ENCODE measurements at regions not wholly inside any gene's neighbourhood (a gene's known extent, or its start where the extent isn't known, plus 50 kb on each side); places are given as distances from the start of the nearest gene placed in this dataset.
A peak's percentile ranks its signal among the peaks of the same experiment; 100 is the strongest.

GRCh38 chr2:12407160-12407559, 309.6 kb upstream of the TRIB2 start:
- peaks cover 0 to 8% (median 3%) of the 10 kb centered on the region in 4 donors for H3K9me3 ChIP-seq (ENCODE audit: control insufficient read depth in 4 of 4, insufficient read depth in 3 of 4, low read length in 3 of 4)
- no peak for TF ChIP-seq CTCF (IDR thresholded peaks at IDR 0.05; ENCODE audit: control extremely low read depth, extremely low read depth)
- no peaks in the 10 kb centered on the region for H3K27me3 ChIP-seq (ENCODE audit: control insufficient read depth in 3 of 3, insufficient read depth in 3 of 3, low read length in 2 of 3)
- no peaks in the 10 kb centered on the region for H3K36me3 ChIP-seq (ENCODE audit: control insufficient read depth in 4 of 4, insufficient read depth in 4 of 4, low read length in 4 of 4)
- no peaks in the 10 kb centered on the region for H3K4me1 ChIP-seq (ENCODE audit: control insufficient read depth in 5 of 5, insufficient read depth in 5 of 5, low read length in 5 of 5)
- WGBS, 2 donors = 92 to 93% methylated on average over 5 of the region's 5 CpGs
- DNase-seq (no peak), ATAC-seq (ENCODE audit: insufficient read depth, low FRiP score) (no peak)
- H3K27ac ChIP-seq (ENCODE audit: low read depth in 1 of 2, low read length in 1 of 2) = no peak overlapping the region
- no peak overlapping the region for H3K9ac ChIP-seq (ENCODE audit: insufficient read depth in 1 of 2, low read length in 2 of 2)
- no peak overlapping the region for H3K4me3 ChIP-seq

DNA sequence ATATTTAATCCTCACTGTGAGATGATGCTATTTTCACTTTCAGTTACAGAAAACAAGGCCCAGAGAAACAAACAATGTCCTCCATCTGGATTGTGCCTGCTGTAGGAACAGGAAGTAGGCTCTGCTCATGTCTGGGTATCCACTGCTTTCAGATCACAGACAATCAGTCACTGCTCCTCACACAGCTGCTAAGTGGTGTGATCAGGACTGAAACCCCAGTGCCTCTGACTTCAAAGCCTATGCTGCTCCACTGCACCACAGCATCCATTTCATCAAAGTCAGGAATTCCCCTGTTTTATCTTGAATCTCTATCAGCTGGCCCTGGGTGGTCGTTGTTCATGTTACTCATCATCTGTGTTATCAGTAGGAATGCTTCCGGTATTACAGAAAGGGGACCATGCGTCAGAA, 303.8 kb upstream of the TRIB2 start:
- peak; percentile 42 to 79 (median 67) for DNase-seq
- Histone ChIP-seq H3K9me3 (ENCODE audit: control insufficient read depth in 4 of 4, insufficient read depth in 3 of 4, low read length in 3 of 4) (peaks cover 0 to 8% (median 3%) of the 10 kb centered on the region in 4 donors), H3K4me1 (ENCODE audit: control insufficient read depth in 5 of 5, insufficient read depth in 5 of 5, low read length in 5 of 5) (peaks cover 0 to 10% (median 0%) of the 10 kb centered on the region in 5 donors), H3K4me3 (no peak overlapping the region), H3K27me3 (ENCODE audit: control insufficient read depth in 3 of 3, insufficient read depth in 3 of 3, low read length in 2 of 3) (no peaks in the 10 kb centered on the region), H3K9ac (ENCODE audit: insufficient read depth in 1 of 2, low read length in 2 of 2) (no peak overlapping the region), H3K36me3 (ENCODE audit: control insufficient read depth in 4 of 4, insufficient read depth in 4 of 4, low read length in 4 of 4) (no peaks in the 10 kb centered on the region), H3K27ac (ENCODE audit: low read depth in 1 of 2, low read length in 1 of 2) (no peak overlapping the region)
- no peak for TF ChIP-seq CTCF (IDR thresholded peaks at IDR 0.05; ENCODE audit: control extremely low read depth, extremely low read depth)
- WGBS, 2 donors = 50 to 74% methylated on average over 3 of the region's 3 CpGs
- no peak for ATAC-seq (ENCODE audit: insufficient read depth, low FRiP score)

- H3K9ac ChIP-seq (ENCODE audit: insufficient read depth in 1 of 2, low read length in 2 of 2) = no peak overlapping the region
- no peak for TF ChIP-seq CTCF (IDR thresholded peaks at IDR 0.05; ENCODE audit: control extremely low read depth, extremely low read depth)
- WGBS, 2 donors = 94 to 97% methylated on average over 3 of the region's 3 CpGs
- H3K27ac ChIP-seq (ENCODE audit: low read depth in 1 of 2, low read length in 1 of 2) = no peak overlapping the region
- no peak for ATAC-seq (ENCODE audit: insufficient read depth, low FRiP score)
- H3K36me3 ChIP-seq (ENCODE audit: control insufficient read depth in 4 of 4, insufficient read depth in 4 of 4, low read length in 4 of 4) = no peaks in the 10 kb centered on the region
- no peak for DNase-seq
- H3K4me3 ChIP-seq = no peak overlapping the region
- peaks cover 0 to 8% (median 3%) of the 10 kb centered on the region in 4 donors for H3K9me3 ChIP-seq (ENCODE audit: control insufficient read depth in 4 of 4, insufficient read depth in 3 of 4, low read length in 3 of 4)
- H3K4me1 ChIP-seq (ENCODE audit: control insufficient read depth in 5 of 5, insufficient read depth in 5 of 5, low read length in 5 of 5) = peaks cover 0 to 10% (median 0%) of the 10 kb centered on the region in 5 donors
- H3K27me3 ChIP-seq (ENCODE audit: control insufficient read depth in 3 of 3, insufficient read depth in 3 of 3, low read length in 2 of 3) = no peaks in the 10 kb centered on the region
Measured at GRCh38 chr2:12415536-12415935, 301.2 kb upstream of the TRIB2 start.

GRCh38 chr2:12416600-12416999, 300.1 kb upstream of the TRIB2 start:
- DNase-seq = peak; percentile 40 to 64 (median 41)
- H3K27ac ChIP-seq (ENCODE audit: low read depth in 1 of 2, low read length in 1 of 2) = no peak overlapping the region

More at GRCh38 chr2:12416600-12416999, 300.1 kb upstream of the TRIB2 start:
- H3K36me3 ChIP-seq (ENCODE audit: control insufficient read depth in 4 of 4, insufficient read depth in 4 of 4, low read length in 4 of 4) = no peaks in the 10 kb centered on the region
- WGBS, 2 donors = 54 to 72% methylated on average over 6 of the region's 6 CpGs
- no peak overlapping the region for H3K4me3 ChIP-seq
- H3K9ac ChIP-seq (ENCODE audit: insufficient read depth in 1 of 2, low read length in 2 of 2) = no peak overlapping the region
- peak; percentile 30 for TF ChIP-seq CTCF (IDR thresholded peaks at IDR 0.05; ENCODE audit: control extremely low read depth, extremely low read depth)
- no peak for ATAC-seq (ENCODE audit: insufficient read depth, low FRiP score)
- H3K9me3 ChIP-seq (ENCODE audit: control insufficient read depth in 4 of 4, insufficient read depth in 3 of 4, low read length in 3 of 4) = peaks cover 0 to 3% (median 1%) of the 10 kb centered on the region in 4 donors
- no peaks in the 10 kb centered on the region for H3K27me3 ChIP-seq (ENCODE audit: control insufficient read depth in 3 of 3, insufficient read depth in 3 of 3, low read length in 2 of 3)
- H3K4me1 ChIP-seq (ENCODE audit: control insufficient read depth in 5 of 5, insufficient read depth in 5 of 5, low read length in 5 of 5) = peaks cover 0 to 10% (median 0%) of the 10 kb centered on the region in 5 donors

Measured in lung (tissue), 11 donors.